ENCODE measurements at regions not wholly inside any gene's neighbourhood (a gene's known extent, or its start where the extent isn't known, plus 50 kb on each side); places are given as distances from the start of the nearest gene placed in this dataset.

DNA sequence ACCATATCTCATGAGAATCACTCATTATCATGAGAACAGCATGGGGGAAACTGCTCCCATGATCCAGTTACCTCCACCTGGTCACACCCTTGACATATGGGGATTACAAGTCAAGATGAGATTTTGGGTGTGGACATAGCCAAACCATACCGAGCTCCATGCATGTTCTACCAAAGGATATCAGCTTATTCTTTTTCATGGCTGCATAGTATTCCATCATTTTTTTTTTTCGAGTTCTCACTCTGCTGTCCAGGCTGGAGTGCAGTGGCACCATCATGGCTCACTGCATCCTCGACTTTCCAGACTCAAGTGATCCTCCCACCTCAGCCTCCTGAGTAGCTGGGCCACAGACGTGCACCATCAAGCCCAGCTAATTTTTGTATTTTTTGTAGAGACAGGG is 668.3 kb downstream of the GATA3 start:
- DNase-seq = no peak

- DNase-seq = no peak
These were observed 670.9 kb downstream of the GATA3 start for GRCh38 chr10:8725343-8725742.

- DNase-seq = no peak
These were observed 671.7 kb downstream of the GATA3 start for GRCh38 chr10:8726084-8726778.

GRCh38 chr10:8726779-8727084 is 672.2 kb downstream of the GATA3 start:
- DNase-seq = no peak

DNA sequence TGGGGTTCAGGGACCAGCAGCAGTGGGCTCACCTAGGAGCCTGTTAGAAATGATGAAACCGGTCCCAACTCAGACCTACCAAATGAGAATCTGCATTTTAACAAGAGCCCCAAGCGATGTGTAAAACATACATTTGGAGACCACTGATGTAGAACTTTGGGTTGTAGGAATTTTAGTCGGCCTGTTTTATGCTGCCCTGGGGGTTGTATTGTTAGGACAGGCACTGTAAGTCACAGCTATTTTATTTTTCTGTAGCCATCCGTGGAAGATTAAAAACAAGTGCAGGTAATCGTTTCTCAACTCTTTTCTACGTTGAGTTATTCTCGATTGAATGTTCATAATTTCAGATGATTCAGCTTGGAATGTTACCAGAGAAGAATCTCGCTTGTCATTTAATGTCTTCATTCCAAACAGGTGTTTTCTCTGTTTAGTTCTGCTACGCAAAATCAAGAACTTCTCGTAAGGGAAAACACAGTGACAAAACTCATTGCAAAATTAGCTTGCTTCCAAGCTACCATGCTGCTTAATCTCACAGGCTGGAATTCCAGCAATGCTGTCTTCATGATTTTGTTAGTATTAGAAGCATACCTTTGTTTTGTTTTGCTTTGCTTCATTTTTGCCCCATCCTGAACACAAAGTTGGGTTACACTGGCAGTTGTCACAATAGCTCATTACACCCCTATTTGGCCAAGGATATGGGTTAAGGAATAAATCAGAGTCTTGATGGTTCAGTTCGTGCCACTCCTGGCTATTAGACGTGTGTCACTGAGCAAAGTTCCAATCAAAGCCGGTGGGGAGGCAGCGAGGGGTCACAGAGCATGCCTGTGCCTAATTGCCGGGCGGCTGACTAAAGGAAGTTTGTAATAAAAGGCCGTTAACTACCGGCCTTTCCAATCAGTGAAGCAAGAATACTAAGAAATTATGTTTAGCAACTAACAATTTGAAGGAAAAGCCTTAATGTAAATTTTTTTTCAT is 676.9 kb downstream of the GATA3 start:
- no peak for DNase-seq

GRCh38 chr10:8738987-8739386 is 684.5 kb downstream of the GATA3 start:
- no peak for DNase-seq

DNA sequence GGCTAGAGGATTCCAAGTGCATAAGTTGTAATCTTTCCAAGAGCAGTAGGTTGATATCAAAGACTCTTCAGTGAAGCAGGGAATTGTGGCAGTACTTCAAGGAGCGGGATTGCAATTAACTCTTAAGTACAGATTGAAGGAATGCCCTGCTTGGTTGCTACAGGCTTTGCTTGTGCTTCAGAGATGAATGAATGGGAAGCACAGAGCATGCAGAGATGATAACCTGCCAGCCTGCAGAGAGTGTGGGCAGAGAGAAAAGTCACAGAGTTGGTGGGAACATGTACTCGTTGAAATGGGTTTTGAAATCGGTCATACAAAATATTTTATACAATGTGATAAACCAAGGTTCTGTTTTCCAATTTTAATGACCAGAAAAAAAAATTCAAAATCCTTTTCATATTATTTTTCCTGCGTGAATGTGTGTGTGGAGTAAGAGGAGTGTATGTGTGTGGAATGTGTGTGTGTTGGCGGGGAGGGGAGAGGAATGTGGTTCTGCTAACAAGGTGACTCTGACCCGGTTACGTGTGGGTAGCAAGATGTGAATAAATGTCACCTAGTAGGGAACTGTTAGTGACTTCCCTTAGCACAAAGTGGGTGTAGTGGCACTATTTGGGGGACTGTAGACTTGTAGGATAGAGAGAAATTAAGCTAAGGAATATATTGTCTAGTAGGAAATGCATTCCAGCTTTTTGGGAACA is 697.8 kb downstream of the GATA3 start:
- DNase-seq = no peak

DNA sequence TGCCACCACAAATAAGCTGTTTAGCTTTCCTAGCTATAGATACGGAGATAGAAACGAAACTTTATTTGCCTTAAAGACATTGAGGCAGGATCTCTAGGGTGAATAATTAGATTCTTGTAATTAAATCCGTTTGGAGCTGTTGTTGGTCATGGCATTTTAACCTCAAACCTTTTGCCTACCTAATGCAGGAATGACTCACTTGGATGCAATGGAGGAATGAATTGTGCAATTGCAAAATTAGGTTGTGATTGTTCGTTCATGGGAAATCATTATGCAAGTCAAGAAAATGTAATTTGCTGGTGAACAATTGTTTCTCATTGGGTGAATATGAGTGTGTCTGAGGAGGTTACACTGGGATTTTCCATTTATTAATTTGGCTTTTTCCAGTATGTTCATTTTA is 703.5 kb downstream of the GATA3 start:
- DNase-seq = no peak

DNA sequence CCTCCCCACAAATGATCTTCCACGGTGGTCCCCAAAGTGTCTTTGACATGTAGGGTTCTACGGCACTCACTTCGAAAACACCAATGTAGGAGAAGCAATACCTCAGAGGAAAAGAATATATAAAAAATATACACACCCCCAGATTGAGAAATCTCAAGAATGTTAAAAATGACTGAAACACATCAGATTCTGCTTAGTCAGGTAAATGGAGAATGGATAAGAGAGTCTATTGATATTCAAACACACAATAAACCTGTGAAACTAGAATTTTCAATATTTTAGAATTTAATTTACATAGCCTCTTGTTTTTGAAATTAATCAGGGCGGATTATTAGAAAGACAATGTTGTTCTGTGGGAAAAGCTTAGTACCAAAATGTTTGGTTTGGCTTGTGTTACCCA is 712.4 kb downstream of the GATA3 start:
- DNase-seq = no peak

GRCh38 chr10:8767591-8767990 is 713.1 kb downstream of the GATA3 start:
- peak in 1 of 5 donors; percentile 29 for DNase-seq

GRCh38 chr10:8768341-8768740 is 713.9 kb downstream of the GATA3 start:
- no peak for DNase-seq

DNA sequence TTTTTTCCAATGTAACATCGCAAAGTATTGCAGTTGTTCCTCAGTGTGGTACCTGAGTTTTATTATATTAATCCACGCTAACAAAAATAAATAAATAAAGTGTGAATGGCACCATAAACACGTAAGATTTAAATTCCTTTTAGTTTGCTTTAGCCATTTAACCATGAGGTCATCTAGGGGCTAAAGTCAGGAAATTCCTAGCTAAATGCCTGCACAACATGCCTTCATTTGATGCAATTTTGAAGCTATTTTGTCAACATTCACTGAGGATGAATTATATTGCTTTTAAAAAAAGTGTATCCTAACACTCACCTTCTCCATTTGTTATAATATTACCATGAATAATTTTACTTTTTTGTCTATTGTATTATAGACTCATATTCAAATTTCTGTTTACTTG is 714.4 kb downstream of the GATA3 start:
- no peak for DNase-seq

GRCh38 chr10:8776926-8777622 is 722.6 kb downstream of the GATA3 start:
- no peak for DNase-seq

- no peak for DNase-seq
These were observed 724.2 kb downstream of the GATA3 start for GRCh38 chr10:8778713-8779112.

GRCh38 chr10:8787649-8788048 is 733.2 kb downstream of the GATA3 start:
- DNase-seq = no peak

DNA sequence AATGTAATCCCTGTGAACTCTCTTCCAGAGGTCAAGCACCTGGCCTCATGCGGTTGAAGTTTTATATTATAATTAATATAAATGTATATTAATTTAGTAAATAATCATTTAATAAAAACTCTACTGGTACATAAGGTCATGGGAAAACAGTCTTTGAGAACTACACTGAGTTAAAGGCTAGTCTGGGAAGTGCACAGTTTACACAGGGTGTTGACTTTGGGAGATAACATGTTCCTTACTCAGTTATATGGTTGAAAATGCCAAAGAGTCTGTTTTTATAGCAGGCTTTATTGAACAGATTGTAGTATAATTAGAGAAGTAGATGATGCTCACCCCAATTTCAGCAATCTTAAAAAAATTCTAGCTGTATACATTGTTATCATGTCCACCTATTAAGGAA is 735.9 kb downstream of the GATA3 start:
- no peak for DNase-seq

DNA sequence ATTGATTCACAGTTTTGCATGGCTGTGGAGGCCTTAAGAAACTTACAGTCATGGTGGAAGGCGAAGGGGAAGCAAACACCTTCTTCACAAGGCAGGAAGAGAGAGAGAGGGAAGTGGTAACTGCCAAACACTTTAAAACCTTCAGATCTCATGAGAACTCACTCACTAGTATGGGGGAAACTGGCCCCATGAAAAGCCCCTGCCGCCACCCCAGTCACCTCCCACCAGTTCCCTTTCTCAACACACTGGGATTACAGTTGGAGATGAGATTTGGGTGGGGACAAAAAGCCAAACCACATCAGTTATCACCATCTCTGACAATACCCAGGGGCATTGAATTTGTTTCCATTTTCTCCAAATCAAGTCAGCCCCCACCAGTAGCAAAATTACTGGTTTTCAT is 740.4 kb downstream of the GATA3 start:
- no peak for DNase-seq

DNA sequence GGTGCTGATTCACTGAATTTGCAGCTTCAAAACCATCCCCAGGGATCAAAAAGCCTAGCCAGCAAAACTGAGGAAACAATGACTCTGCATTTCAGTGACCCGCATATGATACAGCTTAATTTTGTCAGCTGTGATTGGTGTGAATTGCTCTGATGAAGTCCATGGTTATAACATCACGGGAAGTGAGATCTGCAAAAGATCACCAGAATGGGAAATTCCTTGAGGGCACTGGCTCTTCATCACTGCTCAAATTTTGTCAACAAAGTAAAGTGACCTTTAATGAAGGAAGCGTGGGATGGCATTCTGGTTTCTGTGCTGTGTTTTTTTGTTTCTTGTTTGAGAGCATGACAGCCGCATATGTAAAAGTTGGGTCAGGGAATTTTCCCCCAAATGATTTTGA is 745.9 kb downstream of the GATA3 start:
- no peak for DNase-seq

- DNase-seq = no peak
These were observed 749.5 kb downstream of the GATA3 start for GRCh38 chr10:8803992-8804391.

DNA sequence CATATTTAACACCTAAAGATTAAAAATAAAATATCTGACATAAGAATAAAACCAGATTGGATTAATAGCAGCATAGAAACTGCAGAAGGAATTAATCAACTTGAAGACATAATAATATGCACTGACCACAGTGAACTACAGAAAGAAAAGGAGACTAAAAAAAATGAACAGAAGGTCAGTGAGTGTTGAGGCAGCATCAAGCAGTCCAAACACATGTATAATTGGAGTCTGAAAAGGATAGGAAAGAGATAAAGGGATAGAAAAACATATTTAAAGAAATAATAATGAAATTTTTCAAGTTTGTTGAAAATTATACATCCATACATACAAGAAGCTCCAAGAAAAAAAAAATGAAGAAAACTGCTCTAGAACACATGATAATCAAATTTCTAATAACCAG is 756.2 kb downstream of the GATA3 start:
- no peak for DNase-seq

- no peak for DNase-seq
These were observed 756.7 kb downstream of the GATA3 start for GRCh38 chr10:8811201-8811600.

DNA sequence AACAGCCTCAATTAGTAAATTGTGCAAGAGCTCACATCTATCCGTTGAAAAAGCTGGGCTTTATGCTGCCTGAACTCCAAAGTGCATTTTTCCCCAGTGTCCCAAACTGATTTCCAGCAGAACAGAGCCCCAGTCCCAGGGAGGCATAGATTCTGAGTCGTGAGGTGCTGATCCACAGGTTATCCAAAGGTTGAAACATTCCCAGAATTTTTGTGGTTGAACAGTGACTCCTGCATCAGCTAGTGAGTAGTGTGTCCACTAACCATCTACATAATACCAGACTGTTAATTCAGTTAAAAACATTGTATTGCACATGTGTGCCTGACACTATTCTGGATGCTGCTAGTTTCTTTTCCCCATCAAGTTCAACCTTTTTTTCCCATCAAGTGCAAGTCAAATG is 761.5 kb downstream of the GATA3 start:
- no peak for DNase-seq

GRCh38 chr10:8817299-8817698 is 762.8 kb downstream of the GATA3 start:
- DNase-seq = no peak

Measured in T-helper 1 cell (primary cell).